Endothelial cell of hepatic sinusoid (primary cell): ENCODE measurements at regions not wholly inside any gene's neighbourhood (a gene's known extent, or its start where the extent isn't known, plus 50 kb on each side); places are given as distances from the start of the nearest gene placed in this dataset.

Experiments
- in situ Hi-C: cut with HindIII; loops from 2 replicates; pipeline ENCODE4 v1.10.0; 2017; ENCODE audit warnings: low sequenced_read_pairs

GRCh38 chr4:38574559-38575333 is 89.3 kb upstream of the KLF3 start:
- in situ Hi-C loops: no loop called here

DNA sequence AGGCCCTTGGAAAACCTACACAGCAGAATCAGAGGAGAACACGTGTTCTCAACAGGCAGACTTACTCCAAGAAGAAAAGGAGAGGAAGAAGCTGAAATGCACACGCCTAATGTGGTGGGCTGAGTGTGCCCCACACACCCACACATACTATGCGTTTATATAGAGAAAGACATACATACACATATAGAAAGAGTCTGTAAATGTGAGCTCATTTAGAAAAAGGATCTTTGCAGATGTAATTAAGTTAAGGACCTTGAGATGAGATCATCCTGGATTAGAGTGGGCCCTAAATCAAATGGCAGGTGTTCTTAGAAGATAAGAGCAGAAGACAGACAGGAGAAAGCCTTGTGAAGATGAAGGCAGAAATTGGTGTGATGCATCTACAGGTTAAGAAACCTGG is 87.2 kb upstream of the KLF3 start:
- in situ Hi-C loops: no loop called here

DNA sequence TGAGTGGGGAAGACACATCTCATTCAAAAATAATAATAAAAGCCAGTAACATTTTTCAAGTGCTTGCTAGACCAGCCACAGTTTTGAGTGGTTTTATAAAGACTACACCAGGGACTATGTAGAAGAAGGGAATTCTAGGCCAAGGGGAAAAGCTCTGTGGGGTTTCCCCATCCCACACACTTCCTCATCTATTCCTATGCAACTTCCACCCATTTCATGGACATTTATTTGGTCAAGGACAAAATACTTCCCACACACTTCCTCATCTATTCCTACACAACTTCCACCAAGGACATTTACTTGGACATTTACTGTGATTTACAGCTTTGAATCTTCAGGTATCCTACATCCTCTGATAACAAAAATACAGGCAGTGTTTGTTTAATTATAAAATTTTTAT is 86.5 kb upstream of the KLF3 start:
- in situ Hi-C loops: no loop called here

DNA sequence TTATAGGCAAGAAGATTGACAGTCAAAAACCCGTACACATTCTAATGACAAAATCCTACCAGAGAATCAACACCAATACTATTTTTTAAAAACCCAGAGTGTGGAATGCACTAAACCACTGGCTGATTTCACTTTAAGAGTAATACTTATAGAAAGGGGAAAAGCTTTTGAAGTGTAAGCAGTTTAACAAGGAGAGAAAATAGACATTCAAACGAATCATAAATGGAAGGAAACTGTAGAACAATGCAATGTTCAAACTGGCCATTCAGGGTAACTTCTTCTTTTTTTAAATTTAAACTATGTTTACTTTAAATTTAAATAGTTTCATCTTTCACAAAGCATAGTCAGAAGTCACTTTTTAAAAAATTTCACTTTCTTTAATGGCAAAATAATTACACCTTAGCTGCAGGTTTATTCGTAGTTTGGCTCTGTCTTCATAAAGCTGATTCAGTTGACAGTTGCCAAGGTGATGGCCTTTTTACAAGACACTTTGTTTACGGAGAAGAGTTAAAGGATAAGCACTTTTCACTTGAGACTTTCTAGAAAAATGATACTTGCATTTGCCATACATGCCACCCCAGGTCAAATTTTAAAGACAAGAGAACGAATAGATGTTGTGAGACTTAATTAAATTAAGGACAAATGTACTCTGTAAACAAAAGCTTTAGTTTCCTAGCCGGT is 82.4 kb upstream of the KLF3 start:
- in situ Hi-C loops: loop anchor here (5.0 to 10.0 kb wide), 2 partner anchors 36 to 63 kb away; no protein-coding TSS in a partner anchor

DNA sequence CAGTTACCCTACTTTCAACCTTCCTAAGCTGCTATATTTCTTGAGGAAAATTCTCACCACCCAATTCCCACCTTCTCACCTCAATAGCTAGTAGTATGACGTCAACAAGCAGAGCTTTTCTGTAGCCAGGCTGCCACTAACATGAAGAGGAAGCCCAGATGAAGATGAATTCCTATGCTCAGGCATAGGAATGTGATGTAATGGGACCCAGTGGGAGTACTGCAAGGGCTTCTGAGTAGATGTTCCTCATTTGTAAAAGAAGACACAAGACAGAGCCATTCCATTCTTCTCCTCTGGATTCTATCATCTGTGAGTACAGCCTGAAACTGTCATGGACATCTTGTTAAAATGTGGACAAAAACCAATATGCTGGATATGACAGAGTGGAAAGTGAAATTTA is 81.6 kb upstream of the KLF3 start:
- in situ Hi-C loops: loop anchor here (5.0 to 10.0 kb wide), 2 partner anchors 35 to 62 kb away; no protein-coding TSS in a partner anchor

DNA sequence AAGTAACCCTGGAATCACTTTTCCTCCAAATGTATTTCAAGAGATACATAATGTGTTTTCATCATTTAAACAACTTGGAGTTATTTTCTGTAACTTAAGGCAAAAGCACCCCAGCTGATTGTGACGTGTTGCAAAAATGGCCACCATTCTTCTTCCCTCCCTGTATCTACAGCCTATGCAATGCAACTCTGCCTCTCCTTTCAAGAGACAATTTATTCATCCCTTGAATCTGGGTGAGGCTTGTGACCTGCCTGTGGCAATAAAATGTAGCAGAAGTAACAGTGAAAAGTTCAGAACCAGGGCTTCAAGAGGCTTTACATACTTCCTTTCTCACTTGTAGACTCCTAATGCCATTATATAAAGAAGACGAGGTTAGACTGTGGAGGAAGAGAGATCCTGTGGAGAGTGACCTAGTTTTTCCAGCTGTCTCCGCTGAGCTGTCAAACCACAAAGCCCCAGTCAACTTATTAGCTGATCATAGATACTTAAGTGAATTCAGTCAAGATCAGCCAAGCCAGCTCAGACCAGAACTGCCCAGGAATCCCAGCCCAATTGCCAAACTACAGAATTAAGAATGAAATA is 81.0 kb upstream of the KLF3 start:
- in situ Hi-C loops: loop anchor here (5.0 to 10.0 kb wide), 2 partner anchors 34 to 62 kb away; no protein-coding TSS in a partner anchor

GRCh38 chr4:38585871-38586270 is 78.1 kb upstream of the KLF3 start:
- in situ Hi-C loops: loop anchor here (5.0 to 10.0 kb wide), 3 partner anchors 59 to 151 kb away; no protein-coding TSS in a partner anchor

DNA sequence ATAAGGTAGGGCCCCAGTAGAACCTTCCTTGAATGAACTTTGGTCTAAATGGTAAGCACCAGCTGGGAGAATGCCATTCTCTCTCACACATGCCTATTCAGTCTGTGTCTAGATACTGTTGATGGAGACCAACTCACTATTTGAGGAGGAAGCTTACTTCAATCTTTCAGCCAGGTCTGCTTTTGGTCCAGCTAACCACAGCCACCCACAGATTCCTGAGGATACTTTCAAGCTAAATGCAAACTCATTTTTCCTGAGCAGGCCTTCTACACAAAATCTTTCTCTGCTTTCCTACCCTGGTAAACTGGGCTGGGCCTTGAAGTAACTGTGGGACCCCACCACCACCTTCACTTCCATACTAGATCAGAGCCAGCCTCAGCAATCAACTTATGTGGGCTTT is 76.9 kb upstream of the KLF3 start:
- in situ Hi-C loops: loop anchor here (5.0 to 10.0 kb wide), 3 partner anchors 58 to 150 kb away; no protein-coding TSS in a partner anchor

DNA sequence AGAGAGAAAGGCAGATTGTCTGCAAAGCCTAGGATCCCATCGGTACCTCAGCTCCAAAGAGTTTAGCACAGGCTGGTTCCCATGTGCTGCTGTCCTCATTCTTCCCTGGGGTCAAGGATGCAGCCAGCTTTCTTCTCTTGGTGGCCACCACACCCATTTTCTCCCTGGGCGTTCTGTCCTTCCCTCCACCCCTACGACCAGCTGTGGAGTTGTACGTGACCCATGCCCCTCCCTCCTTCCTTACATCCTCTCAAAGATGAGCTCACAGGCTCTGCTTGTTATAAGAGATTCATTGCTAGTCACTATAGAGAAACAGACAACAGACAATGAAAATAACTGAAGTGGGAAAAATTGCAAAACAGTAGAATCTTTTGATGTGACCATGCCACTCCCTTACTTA is 74.0 kb upstream of the KLF3 start:
- in situ Hi-C loops: no loop called here

DNA sequence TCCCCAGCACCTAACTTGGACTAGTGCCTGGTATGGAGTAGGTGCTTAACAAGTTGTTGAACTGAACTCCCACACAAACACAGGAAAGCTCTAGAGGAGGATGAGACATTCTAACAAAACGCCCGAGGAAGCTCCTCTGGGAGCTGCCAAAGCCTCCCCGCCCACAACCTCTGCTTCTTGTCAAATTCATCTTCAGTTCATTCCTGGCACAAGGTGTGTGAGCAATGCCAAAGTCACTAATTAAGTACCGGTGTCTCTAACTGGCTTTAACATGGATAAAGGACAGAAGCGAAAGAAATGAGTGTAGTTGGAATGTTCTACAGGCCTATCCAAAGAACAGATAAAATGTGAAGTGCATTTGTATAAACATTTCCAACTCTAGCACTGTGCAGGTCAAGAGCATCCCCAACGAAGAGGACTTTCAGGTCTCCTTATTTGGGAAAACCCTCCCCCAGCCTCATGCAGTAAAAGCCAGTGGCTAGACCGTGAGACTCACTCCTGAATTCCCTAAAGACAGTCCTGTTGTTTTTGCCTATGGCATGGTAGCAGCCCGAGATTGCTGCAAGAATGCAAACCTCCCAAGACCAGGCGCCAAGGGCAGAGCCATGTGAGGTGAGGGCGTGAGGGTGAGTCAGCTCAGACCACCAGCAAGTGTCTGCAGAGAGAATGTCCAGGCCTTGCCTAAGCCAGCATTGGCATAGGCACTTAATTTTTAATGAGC is 72.2 kb upstream of the KLF3 start:
- in situ Hi-C loops: no loop called here

- in situ Hi-C loops: no loop called here
These were observed 65.5 kb upstream of the KLF3 start for GRCh38 chr4:38598489-38598888.

DNA sequence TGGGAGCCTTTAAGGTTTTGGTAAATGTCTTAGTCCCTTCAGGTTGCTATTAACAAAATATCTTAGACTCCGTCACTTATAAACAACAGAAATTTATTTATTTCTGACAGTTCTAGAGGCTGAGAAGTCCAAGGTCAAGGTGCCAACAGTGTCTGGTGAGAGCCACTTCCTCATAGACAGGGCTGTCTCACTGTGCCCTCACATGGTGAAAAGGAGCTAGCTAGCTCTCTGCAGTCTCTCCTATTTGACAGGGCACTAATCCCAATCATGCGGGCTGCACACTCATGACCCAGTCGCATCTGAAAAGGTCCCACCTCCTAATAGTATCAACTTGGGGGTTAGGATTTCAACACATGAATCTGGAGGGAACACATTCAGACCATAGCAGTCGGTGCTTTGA is 63.4 kb upstream of the KLF3 start:
- in situ Hi-C loops: no loop called here

DNA sequence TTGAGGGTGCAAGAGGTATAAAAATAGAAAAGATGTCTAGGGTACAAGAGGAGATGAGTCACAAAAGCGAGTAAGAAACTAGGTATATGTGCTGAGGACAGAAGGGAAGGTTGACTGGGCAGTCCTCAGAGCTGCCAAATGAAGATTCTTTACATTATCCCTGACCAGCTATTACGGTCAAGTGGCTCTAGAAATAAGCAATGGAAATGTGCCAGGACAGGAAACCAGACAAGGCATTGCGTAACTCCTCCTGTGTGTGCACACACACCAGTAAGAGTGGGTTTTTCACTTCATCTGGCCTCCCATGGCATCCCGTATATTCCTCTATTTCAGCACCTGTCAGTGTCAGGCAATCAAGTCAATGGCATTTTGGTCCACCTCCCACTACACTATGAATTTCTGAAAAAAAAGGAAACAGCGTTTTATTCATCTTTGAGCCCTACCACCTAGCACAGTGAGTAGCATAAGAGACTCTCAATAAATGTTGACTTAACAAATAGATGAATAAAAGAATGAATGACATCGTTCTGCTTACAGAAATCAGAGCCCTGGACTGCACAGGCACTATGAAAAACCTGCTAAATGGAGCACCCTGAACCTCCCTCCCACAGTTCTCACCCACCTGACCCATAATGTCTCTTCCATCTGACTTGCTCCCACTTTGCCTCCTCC is 62.6 kb upstream of the KLF3 start:
- in situ Hi-C loops: no loop called here

DNA sequence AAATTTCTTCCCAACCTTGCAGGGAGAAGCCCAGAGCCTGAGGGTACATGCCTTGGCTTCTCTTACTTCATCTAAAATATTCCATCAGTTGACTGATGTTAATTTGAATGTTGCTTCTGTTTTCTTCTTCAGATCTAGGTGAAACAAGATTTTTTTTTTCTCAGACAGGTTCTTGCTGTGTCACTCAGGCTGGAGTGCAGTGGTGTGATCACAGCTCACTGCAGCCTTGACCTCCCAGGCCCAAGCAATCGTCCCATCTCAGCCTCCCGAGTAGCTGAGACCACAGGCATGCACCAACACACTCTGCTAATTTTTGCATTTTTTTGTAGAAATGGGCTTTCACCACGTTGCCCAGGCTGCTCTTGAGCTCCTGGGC is 62.1 kb upstream of the KLF3 start:
- in situ Hi-C loops: no loop called here

DNA sequence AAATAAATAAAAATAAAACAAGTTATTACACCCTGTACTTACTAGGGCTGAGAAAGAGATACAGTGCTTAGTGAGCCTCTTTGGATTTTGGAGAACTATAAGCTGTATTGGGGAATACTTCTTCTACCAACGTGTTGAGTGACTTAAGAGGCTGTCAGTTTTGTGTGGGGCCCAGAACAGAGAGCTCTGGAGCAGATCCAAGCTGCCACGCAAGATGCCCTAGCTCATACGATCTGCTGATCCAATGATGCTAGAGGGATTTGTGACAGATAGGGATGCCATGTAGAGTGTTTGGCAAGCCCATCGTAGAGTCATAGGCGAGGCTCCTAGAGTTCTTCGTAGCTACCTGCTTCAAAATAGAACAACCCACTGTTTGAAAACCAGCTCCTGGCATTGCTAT is 60.3 kb upstream of the KLF3 start:
- in situ Hi-C loops: no loop called here

DNA sequence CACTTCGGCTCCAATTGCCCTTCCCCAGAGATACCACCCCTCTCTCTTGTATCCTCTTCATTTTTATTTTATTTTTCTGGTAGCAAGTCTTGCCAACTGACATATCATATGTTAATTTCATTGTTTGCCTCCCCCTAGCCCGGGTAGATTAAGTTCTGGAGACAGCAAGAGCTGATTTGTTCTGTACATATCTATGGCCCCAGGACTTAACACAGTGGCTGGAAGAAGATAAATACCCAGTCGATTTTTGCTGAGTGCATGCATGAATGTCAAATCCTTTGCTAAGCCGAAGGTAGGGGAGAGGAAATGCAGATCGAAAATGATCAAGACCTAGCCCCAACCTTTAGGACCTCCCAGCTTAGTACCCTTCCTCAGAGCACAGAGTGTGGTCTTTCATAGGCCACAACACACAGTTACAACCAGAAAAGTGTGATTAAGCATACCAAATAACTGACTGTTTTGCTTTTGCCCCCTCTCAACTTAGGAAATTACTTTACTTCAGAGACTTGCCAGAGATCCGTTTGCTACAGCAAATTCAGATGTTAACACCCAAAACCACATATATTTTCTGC is 58.7 kb upstream of the KLF3 start:
- in situ Hi-C loops: no loop called here

- in situ Hi-C loops: no loop called here
These were observed 58.0 kb upstream of the KLF3 start for GRCh38 chr4:38605753-38606586.

- in situ Hi-C loops: no loop called here
These were observed 57.5 kb upstream of the KLF3 start for GRCh38 chr4:38606587-38606905.

GRCh38 chr4:38609614-38610013 is 54.4 kb upstream of the KLF3 start:
- in situ Hi-C loops: no loop called here

- in situ Hi-C loops: no loop called here
These were observed 53.5 kb upstream of the KLF3 start for GRCh38 chr4:38610521-38610920.
